MM.1S (cell line): ENCODE measurements at regions not wholly inside any gene's neighbourhood (a gene's known extent, or its start where the extent isn't known, plus 50 kb on each side); places are given as distances from the start of the nearest gene placed in this dataset.

Source experiments
- EZH2 ChIP-seq: fragments of 300-600 bp; sonication (generic); optimal IDR thresholded peaks from 2 replicates; pipeline ENCODE3; 2017; ENCODE audit warnings: low read depth, mild to moderate bottlenecking, antibody characterized with exemption, low read length, mixed read lengths
- TF ChIP-seq, protein P1 (sequence below): fragments of 300-600 bp; sonication (generic); IDR thresholded peaks from 2 replicates; pipeline ENCODE4 v1.5.1; 2016; ENCODE audit warnings: antibody characterized with exemption, low read length, mixed read lengths

DNA sequence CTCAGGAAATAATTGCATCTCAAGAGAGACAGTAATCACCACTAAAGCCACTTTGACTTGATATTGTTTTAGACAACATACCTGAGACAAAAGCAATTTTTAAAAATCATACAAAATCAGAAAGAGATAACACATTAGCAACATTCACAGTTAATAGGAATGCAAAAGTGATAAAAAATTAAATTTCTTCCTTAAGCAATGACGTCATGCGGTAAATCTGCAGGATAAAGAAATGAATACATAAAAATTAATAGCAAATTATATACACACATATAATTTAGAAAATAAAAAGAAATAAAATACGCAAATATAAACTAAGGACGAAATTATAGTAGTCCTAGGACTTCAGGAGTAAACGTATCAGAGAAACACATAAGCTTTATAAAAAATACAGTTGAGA, 866.5 kb upstream of the PRKX start:
- TF ChIP-seq, protein P1, sequence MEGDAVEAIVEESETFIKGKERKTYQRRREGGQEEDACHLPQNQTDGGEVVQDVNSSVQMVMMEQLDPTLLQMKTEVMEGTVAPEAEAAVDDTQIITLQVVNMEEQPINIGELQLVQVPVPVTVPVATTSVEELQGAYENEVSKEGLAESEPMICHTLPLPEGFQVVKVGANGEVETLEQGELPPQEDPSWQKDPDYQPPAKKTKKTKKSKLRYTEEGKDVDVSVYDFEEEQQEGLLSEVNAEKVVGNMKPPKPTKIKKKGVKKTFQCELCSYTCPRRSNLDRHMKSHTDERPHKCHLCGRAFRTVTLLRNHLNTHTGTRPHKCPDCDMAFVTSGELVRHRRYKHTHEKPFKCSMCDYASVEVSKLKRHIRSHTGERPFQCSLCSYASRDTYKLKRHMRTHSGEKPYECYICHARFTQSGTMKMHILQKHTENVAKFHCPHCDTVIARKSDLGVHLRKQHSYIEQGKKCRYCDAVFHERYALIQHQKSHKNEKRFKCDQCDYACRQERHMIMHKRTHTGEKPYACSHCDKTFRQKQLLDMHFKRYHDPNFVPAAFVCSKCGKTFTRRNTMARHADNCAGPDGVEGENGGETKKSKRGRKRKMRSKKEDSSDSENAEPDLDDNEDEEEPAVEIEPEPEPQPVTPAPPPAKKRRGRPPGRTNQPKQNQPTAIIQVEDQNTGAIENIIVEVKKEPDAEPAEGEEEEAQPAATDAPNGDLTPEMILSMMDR = no peak
- no peak for TF ChIP-seq EZH2
